HG02885 (cell line): ENCODE measurements at regions not wholly inside any gene's neighbourhood (a gene's known extent, or its start where the extent isn't known, plus 50 kb on each side); places are given as distances from the start of the nearest gene placed in this dataset.

Experiments
- ATAC-seq: cut with Tn5 transposase; IDR thresholded peaks from one replicate; pipeline ENCODE4 v1.9.1; 2021; ENCODE audit warnings: mild to moderate bottlenecking; ENCODE audit not compliant: unreplicated experiment, poor library complexity

DNA sequence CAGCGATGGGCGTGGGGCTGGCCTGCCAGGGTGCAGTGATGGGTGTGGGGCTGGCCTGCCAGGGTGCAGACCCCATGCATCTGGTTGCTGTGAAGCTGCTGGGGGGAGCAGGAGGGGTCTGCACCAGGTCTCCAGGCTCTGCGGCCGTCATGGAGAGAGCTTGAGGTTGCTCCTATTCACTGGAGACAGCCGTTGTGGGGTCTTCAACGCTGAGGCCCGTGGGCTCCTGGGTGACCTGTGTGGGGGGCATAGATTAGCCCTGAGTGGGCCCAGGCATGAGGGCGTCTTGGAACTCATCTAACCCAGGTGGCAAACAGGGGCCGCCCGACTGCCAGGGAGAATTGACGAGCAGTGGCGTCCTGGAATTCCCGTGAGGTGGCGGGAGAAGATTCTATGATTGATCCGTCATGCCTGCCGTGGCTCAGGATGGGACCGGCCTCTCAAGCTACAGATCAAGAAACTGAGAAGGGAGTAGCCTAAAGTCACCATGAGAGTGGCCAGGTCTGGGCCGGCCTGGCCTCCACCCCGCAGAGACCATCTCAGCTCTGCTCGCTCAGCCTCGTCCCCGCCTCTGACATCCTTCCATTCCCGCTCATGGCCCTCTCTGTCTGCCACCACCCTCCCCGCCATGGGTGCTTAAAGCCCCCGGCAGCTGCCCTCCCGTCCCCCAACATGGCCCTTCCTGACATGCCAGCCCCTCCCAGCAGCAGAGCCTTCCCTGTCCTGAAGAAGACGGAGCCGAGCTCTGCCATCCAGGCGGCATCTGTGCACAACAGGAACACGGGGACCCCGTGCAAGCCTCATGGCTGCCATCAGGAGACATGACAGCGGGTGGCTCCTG is 50.7 kb upstream of the ACSF3 start:
- no peak for ATAC-seq

DNA sequence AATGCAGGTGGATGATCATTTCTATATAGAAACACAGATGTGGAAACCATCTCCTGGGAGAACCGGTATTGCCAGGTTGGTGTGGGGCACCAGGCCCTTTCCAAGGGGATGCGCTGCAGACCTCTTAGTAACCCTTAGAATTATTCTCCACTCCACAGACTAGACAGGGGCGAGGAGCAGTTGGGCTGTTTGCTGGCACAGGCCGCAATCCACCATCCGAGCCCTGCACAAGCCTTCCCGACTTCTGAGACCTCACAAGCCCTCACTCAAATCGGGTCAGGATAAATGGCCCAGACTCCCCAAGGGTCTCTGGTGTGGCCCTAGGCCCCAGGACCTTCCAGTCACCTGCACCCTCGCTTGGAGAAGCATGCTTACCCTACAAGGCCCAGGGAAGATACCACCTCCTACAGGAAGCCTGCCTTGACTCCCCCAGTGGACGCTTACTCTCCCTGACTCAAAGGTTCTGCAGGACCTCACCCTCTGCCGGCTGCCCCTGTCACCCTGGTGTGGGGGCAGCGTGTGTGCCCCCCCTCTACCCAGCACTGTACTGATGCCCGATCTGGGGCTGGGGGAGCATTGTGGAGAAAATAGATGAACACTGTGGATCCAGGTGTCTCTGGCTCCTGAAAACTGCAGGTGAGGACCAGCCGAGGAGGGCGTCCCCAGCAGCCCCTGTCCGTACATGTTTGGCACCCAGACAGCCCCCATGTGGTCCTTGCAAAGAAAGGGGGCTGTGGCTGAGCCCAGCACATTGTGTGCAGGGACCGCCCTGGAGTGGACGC is 49.8 kb upstream of the ACSF3 start:
- ATAC-seq, result no peak
